WTC11 (cell line): ENCODE measurements at regions not wholly inside any gene's neighbourhood (a gene's known extent, or its start where the extent isn't known, plus 50 kb on each side); places are given as distances from the start of the nearest gene placed in this dataset.

Experiments used
- CREB1 ChIP-seq: sonication (generic); formaldehyde crosslinking; IDR thresholded peaks from 2 replicates; pipeline ENCODE4 v1.8.0; 2023; ENCODE audit warnings: mild to moderate bottlenecking, missing genetic modification reagents
- FOXJ3 ChIP-seq: sonication (generic); formaldehyde crosslinking; IDR thresholded peaks from 2 replicates; pipeline ENCODE4 v1.9.0; 2021; ENCODE audit warnings: missing genetic modification reagents, mild to moderate bottlenecking, borderline replicate concordance
- JUN ChIP-seq: sonication (generic); formaldehyde crosslinking; IDR thresholded peaks from 2 replicates; pipeline ENCODE4 v1.8.0; 2023; ENCODE audit warnings: mild to moderate bottlenecking, missing genetic modification reagents
- SMAD3 ChIP-seq: sonication (generic); formaldehyde crosslinking; IDR thresholded peaks from 2 replicates; pipeline ENCODE4 v1.8.0; 2022; ENCODE audit warnings: missing genetic modification reagents, mild to moderate bottlenecking, borderline replicate concordance
- TEAD4 ChIP-seq: sonication (generic); formaldehyde crosslinking; IDR thresholded peaks from 2 replicates; pipeline ENCODE4 v1.8.0; 2022; ENCODE audit warnings: mild to moderate bottlenecking, missing genetic modification reagents
- TP53 ChIP-seq: sonication (generic); formaldehyde crosslinking; IDR thresholded peaks from 2 replicates; pipeline ENCODE4 v1.8.1; 2023; ENCODE audit warnings: mild to moderate bottlenecking, missing genetic modification reagents
- ZNF416 ChIP-seq: fragments of 250-450 bp; sonication (Bioruptor Pico); IDR thresholded peaks from 2 replicates; pipeline ENCODE4 v1.9.0; 2021; ENCODE audit warnings: mild to moderate bottlenecking, inconsistent platforms
- TF ChIP-seq, protein P1 (sequence below): fragments of 200-600 bp; IDR thresholded peaks from 2 replicates; pipeline ENCODE4 v1.8.0; 2022; ENCODE audit warnings: antibody characterized with exemption
- TF ChIP-seq, protein P2 (sequence below): sonication (generic); formaldehyde crosslinking; IDR thresholded peaks from 2 replicates; pipeline ENCODE4 v1.8.1; 2022; ENCODE audit warnings: low read depth, mild to moderate bottlenecking, moderate library complexity, missing genetic modification reagents, borderline replicate concordance
- TF ChIP-seq, protein P3 (sequence below): sonication (generic); formaldehyde crosslinking; IDR thresholded peaks from 2 replicates; pipeline ENCODE4 v1.8.1; 2023; ENCODE audit warnings: mild to moderate bottlenecking, missing genetic modification reagents, moderate library complexity
- TF ChIP-seq, protein P4 (sequence below): sonication (generic); formaldehyde crosslinking; IDR thresholded peaks from 2 replicates; pipeline ENCODE4 v1.8.0; 2023; ENCODE audit warnings: missing genetic modification reagents, mild to moderate bottlenecking, borderline replicate concordance
- TF ChIP-seq, protein P5 (sequence below): sonication (generic); formaldehyde crosslinking; conservative IDR thresholded peaks from 2 replicates; pipeline ENCODE4 v1.8.1; 2022; ENCODE audit warnings: mild to moderate bottlenecking, missing genetic modification reagents

DNA sequence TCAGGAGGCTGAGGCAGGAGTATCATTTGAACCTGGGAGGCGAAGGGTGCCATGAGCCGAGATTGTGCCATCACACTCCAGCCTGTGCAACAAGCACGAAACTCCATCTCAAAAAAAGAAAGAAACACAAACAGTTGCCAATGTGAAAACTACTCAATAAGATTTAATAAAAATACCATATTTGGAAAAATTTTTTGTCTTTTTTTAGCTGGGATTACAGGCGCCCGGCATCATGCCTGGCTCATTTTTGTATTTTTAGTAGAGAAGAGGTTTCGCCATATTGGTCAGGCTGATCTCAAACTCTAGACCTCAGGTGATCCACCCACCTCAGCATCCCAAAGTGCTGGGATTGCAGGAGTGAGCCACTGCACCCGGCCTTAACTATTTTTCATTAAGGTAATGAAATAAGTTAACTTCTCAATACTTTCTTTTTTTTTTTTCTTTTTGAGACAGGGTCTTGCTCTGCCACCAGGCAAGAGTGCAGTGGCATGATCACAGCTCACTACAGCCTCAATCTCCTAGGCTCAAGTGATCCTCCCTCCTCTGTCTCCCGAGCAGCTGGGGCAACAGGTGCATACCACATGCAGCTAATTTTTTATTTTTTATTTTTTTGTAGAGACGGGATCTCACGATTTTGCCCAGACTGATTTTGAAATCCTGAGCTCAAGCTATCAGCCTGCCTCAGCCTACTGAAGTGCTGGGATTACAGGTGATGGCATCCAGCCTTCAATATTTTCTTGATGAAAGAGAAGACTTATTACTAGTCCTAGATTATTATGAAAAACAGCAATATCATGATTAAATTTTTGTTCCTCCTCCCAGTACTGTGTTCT is 4746.2 kb upstream of the OR11H1 start:
- TF ChIP-seq ZNF416 (CRISPR knock-in tag) (no peak), TP53 (CRISPR knock-in tag) (no peak), SMAD3 (CRISPR knock-in tag) (no peak), TEAD4 (CRISPR knock-in tag) (no peak), FOXJ3 (no peak), JUN (CRISPR knock-in tag) (no peak), CREB1 (CRISPR knock-in tag) (no peak)
- TF ChIP-seq, protein P1, sequence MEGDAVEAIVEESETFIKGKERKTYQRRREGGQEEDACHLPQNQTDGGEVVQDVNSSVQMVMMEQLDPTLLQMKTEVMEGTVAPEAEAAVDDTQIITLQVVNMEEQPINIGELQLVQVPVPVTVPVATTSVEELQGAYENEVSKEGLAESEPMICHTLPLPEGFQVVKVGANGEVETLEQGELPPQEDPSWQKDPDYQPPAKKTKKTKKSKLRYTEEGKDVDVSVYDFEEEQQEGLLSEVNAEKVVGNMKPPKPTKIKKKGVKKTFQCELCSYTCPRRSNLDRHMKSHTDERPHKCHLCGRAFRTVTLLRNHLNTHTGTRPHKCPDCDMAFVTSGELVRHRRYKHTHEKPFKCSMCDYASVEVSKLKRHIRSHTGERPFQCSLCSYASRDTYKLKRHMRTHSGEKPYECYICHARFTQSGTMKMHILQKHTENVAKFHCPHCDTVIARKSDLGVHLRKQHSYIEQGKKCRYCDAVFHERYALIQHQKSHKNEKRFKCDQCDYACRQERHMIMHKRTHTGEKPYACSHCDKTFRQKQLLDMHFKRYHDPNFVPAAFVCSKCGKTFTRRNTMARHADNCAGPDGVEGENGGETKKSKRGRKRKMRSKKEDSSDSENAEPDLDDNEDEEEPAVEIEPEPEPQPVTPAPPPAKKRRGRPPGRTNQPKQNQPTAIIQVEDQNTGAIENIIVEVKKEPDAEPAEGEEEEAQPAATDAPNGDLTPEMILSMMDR = no peak
- TF ChIP-seq, protein P2, sequence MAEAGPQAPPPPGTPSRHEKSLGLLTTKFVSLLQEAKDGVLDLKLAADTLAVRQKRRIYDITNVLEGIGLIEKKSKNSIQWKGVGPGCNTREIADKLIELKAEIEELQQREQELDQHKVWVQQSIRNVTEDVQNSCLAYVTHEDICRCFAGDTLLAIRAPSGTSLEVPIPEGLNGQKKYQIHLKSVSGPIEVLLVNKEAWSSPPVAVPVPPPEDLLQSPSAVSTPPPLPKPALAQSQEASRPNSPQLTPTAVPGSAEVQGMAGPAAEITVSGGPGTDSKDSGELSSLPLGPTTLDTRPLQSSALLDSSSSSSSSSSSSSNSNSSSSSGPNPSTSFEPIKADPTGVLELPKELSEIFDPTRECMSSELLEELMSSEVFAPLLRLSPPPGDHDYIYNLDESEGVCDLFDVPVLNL (CRISPR knock-in tag) = no peak
- TF ChIP-seq, protein P3, sequence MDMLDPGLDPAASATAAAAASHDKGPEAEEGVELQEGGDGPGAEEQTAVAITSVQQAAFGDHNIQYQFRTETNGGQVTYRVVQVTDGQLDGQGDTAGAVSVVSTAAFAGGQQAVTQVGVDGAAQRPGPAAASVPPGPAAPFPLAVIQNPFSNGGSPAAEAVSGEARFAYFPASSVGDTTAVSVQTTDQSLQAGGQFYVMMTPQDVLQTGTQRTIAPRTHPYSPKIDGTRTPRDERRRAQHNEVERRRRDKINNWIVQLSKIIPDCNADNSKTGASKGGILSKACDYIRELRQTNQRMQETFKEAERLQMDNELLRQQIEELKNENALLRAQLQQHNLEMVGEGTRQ (CRISPR knock-in tag) = no peak
- TF ChIP-seq, protein P4, sequence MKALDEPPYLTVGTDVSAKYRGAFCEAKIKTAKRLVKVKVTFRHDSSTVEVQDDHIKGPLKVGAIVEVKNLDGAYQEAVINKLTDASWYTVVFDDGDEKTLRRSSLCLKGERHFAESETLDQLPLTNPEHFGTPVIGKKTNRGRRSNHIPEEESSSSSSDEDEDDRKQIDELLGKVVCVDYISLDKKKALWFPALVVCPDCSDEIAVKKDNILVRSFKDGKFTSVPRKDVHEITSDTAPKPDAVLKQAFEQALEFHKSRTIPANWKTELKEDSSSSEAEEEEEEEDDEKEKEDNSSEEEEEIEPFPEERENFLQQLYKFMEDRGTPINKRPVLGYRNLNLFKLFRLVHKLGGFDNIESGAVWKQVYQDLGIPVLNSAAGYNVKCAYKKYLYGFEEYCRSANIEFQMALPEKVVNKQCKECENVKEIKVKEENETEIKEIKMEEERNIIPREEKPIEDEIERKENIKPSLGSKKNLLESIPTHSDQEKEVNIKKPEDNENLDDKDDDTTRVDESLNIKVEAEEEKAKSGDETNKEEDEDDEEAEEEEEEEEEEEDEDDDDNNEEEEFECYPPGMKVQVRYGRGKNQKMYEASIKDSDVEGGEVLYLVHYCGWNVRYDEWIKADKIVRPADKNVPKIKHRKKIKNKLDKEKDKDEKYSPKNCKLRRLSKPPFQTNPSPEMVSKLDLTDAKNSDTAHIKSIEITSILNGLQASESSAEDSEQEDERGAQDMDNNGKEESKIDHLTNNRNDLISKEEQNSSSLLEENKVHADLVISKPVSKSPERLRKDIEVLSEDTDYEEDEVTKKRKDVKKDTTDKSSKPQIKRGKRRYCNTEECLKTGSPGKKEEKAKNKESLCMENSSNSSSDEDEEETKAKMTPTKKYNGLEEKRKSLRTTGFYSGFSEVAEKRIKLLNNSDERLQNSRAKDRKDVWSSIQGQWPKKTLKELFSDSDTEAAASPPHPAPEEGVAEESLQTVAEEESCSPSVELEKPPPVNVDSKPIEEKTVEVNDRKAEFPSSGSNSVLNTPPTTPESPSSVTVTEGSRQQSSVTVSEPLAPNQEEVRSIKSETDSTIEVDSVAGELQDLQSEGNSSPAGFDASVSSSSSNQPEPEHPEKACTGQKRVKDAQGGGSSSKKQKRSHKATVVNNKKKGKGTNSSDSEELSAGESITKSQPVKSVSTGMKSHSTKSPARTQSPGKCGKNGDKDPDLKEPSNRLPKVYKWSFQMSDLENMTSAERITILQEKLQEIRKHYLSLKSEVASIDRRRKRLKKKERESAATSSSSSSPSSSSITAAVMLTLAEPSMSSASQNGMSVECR = no peak
- TF ChIP-seq, protein P5, sequence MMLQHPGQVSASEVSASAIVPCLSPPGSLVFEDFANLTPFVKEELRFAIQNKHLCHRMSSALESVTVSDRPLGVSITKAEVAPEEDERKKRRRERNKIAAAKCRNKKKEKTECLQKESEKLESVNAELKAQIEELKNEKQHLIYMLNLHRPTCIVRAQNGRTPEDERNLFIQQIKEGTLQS (CRISPR knock-in tag) = no peak
